Inflammatory macrophage treated with lipopolysaccharide for 4 hours (primary cell): ENCODE measurements at regions not wholly inside any gene's neighbourhood (a gene's known extent, or its start where the extent isn't known, plus 50 kb on each side); places are given as distances from the start of the nearest gene placed in this dataset.
"Not testable (repeated sequence)": the region's sequence is repeated elsewhere in the genome, so short reads cannot be mapped to it uniquely, and the experiment has no call there.

Experiments used
- DNase-seq: peaks from one replicate; pipeline ENCODE4 v3.0.0-alpha.2; 2020

DNA sequence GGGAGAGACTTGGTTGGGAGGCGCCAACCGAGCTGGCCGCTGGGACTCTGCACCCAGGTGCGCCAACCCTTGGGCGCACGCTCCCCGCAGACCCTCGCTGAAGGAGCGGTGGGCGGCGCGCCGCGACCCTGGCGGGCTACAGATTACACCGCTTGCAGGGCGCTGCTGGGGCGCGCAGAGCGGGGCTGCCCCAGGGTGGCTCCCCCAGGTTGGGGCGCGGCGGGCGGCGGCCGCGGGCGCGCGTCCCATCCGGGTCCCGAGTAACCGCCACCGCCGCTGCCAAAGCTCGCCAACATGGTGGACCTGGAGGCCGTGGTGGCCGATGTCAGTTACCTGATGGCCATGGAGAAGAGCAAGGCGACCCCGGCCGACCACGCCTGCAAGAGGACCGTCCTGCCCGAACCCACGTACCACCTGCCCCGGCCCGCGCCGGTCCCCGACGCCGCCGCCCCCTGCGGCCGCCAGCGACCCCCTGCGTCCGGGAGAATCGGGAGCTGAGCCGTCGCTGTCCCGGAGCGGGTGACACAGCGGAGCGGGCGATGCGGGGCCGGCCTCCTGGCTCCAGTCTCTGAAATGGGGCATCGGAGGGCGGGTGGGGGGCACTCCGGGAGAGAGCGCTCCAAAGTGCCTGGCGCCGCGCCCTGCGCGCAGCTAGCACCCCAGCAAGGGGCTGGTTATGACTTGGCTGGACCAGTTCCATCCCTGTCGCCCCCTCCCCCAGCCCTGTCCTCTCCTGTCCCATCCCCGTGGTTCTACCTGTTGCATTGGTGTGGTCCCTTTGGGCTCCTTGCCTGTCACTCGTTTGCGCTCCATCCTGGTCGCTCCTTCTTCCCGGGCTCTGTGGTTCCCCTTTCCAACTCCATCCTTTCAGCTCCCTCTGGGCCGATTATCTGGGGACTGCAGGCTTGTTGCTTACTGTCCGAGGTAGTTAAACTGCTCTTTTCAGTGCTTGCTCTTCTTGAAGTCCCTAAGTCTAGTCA, 143.3 kb upstream of the GRK3 start:
- DNase-seq: no peak

- not testable (repeated sequence) for DNase-seq
Measured at GRCh38 chr22:25426530-25427308, 137.8 kb upstream of the GRK3 start.

DNA sequence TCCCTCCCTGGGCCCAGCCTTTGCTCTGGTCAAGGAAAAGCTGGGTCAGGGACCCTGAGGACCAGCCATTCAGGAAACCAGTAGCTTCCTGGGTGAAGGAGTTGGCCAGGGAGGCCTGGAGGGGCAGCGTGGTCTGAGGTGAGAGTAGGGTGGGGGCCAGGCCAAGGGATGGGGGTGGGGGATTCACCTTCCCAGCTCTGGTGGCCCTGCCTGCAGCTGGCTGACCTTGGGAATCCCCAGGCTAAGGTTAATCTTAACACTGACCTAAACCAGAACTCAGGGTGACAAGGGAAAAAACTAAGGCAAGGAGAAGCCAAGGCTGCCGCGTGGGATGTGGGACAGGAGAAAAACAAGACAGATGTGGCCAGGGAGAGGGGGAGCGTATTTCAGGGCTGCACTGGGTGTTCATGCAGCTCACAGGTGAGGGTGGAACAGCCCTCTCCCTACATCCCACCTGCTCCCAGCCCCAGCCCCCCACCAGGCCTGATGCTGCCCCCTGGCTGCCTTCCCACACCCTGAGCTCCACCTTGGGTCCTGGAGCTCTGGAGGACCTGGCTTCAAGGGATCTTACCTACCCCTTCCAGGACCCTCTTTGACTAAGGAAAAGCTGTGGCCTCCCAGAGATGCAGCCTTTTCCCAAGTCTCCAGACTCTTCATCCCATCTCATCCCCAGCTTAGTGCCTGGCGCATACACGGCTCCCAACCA, 132.7 kb upstream of the GRK3 start:
- DNase-seq: not testable (repeated sequence)

DNA sequence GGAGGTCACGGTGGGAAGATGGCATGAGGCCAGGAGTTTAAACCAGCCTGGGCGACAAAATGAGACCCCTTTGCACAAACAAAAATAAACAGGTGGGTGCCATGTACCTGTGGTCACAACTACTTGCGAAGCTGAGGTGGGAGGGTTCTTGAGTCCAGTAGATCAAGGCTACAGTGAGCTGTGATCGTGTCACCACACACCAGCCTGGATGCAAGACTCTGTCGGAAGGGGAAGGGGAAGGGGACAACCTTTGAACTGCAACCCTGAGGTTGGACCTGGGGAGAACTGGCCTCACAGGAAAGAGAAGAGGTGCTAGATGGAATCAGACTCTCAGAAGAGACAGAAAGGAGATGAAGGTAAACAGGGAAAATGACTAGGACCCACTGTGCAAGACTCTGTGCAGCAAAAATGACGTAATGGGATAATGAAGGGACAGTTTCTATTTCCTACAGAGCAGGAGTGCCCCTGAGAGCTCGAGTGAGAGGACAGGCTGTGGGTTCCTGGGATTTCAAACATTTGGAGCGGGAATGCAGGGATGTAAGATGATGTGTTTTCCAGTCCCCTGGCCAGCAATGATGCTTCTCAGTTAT, 131.0 kb upstream of the GRK3 start:
- not testable (repeated sequence) for DNase-seq

- DNase-seq: no peak
Measured at GRCh38 chr22:25437414-25438160, 126.9 kb upstream of the GRK3 start.

- DNase-seq: no peak
Measured at GRCh38 chr22:25447067-25447685, 117.3 kb upstream of the GRK3 start.

- DNase-seq: peak; percentile 85
Measured at GRCh38 chr22:25447686-25448434, 116.6 kb upstream of the GRK3 start.

DNA sequence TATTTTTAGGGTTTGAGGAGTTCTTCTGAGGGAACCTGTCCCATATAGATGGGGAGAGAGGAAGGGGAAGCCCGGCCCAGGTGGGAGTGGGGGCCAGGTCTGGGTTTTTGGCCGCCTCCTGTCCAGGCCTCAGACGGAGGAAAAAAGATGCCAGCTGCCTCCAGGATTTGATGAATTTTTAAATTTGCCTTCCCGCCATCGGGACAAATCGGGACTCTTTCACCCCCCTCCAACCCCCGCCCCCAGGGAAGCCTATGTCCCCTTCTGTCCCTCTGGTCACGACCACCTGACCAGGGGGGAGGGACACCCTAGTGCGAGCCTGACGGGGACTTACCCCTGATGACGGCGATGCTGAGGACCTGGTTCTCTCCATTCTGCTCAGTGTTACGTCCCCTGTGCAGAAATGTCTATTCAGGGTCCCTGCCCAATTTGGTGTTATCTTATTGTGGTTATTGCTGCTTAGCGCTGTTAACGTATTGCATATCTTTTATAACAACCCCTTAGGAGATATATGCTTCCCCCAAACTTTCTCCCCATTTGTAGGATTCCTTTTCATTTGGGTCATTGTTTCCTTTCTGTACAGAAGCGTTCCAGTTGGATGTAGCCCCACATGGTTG, 115.9 kb upstream of the GRK3 start:
- DNase-seq: peak; percentile 42

DNA sequence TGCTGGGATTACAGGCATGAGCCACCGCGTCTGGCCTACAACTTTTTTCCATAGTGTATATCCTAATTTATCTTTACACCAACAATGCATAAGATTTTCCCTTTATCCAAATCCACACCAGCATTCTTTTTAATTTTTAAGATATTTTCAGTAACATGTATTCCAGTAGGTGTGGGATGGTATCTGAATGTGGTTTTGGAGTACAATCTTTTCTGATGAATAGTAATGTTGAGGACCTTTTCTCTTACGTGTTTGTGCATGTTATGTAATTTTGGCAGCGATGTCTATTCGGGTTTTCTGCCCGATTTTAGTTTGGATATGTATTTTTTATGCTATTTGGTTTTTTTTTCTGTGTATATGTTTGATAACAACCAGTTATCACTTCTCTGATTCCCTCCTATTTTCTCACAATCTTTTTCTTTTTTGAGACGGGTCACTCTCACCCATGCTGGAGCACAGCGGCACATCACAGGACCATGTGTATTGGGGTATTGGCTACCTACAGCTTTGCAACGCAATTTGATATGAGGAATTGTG, 114.6 kb upstream of the GRK3 start:
- DNase-seq: no peak

- no peak for DNase-seq
Measured at GRCh38 chr22:25451480-25452114, 112.9 kb upstream of the GRK3 start.

DNA sequence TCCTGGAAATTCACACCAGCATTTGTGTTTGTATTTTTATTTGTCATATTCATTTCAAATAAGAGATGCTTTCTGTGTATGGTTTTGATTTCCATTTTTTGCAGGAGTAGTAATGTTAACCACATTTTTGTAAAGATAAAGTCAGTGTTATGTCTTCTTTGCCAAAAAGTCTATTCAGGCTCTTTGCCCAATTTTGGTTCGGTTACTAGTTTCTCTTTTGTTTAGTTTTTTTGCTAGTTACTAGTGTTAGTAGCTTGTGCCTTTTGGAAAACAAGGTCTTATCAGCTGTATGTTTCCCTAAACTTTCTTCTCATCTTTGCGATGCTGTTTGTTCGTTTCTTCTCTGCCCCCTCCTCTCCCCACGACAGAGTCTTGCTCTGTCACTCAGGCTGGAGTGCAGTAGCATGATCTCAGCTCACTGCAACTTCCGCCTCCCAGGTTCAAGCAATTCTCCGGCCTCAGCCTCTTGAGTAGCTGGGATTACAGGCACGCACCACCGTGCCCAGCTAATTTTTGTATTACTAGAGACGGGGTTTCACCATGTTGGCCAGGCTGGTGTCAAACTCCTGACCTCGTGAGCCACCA, 112.3 kb upstream of the GRK3 start:
- no peak for DNase-seq

GRCh38 chr22:25453058-25453457, 111.4 kb upstream of the GRK3 start:
- DNase-seq: no peak

DNA sequence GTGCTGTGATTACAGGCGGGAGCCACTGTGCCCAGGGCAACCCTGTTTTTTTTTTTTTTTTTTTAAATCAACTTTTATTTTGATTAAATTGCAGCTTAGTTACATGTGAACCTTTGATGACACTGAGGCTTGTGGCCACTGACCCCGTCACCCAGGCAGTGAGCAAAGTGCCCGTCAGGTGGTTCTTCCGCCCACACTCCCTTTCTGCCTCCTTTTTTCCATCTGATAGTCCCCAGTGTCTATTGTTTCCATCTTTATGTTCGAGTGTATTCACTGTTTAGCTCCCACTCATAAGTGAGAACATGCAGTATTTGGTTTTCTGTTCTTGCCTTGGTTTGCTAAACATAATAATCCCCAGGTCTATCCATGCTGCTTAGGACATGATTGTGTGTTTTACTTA, 110.9 kb upstream of the GRK3 start:
- DNase-seq: peak; percentile 1

DNA sequence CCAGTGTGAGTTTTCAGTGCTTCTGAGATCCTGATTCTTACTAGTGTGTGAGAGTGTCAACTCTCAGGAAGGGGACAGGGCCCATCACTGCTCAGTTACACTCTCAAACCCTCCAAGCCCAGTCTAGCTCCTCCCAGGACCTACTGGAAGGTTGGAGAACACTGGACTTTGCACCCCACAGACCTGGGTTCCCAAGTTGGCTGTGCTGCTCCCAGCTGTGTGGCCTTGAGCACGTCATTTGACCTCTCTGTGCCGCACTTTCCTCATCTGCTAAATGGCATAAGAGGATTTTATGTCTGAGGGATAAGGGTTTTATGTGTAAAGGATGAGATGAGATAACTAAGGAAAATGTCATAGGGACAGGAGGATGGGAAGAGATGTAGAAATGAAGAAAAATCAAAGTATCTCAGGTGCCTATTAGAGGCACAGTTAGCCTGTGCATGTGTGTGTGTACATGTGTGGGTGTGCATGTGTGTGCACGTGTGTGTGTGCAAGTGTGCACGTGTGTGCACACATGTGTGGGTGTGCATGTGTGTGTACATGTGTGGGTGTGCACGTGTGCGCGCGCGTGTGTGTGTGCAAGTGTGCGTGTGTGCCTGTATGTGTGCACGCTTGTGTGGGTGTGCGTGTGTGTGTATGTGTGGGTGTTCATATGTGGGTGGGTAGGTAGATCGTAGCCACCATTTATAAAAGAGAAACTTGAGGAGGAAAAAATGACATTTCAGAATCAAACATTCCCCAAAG, 108.0 kb upstream of the GRK3 start:
- not testable (repeated sequence) for DNase-seq

- DNase-seq: not testable (repeated sequence)
Measured at GRCh38 chr22:25458631-25459030, 105.8 kb upstream of the GRK3 start.

GRCh38 chr22:25460682-25461081, 103.8 kb upstream of the GRK3 start:
- DNase-seq: not testable (repeated sequence)

- no peak for DNase-seq
Measured at GRCh38 chr22:25461301-25461700, 103.2 kb upstream of the GRK3 start.
